ENCODE measurements at regions not wholly inside any gene's neighbourhood (a gene's known extent, or its start where the extent isn't known, plus 50 kb on each side); places are given as distances from the start of the nearest gene placed in this dataset.
A peak's percentile ranks its signal among the peaks of the same experiment; 100 is the strongest.

DNA sequence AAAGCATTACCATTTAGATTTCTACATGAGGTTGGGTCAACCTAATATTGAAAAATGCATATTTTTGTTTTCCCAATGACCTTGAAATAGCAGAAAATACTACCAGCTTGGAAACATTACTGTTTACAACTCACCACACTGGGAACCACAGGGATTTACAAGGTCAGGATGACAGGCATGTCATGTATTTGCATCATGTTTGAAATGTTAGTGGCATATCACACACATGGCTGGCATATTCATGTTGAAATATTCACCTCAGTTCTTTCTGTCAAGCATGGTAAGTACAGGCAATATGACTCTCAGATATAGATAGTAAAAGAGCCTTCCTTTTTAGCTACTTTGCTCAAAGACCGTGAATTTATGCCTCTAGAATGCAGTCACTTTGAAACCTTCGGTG is 593.5 kb downstream of the NOVA1 start:
- DNase-seq (ENCODE audit: low spot score) = no peak

GRCh38 chr14:25993830-25994229 is 604.0 kb downstream of the NOVA1 start:
- DNase-seq (ENCODE audit: low spot score) = no peak

- no peak for DNase-seq (ENCODE audit: low spot score)
These were observed 609.3 kb downstream of the NOVA1 start for GRCh38 chr14:25988536-25988935.

GRCh38 chr14:25955772-25956171 is 642.1 kb downstream of the NOVA1 start:
- no peak for DNase-seq (ENCODE audit: low spot score)

GRCh38 chr14:25953532-25954139 is 644.2 kb downstream of the NOVA1 start:
- peak; percentile 81 for DNase-seq (ENCODE audit: low spot score)

- peak; percentile 54 for DNase-seq (ENCODE audit: low spot score)
These were observed 652.1 kb downstream of the NOVA1 start for GRCh38 chr14:25945746-25946145.

GRCh38 chr14:25944020-25944419 is 653.8 kb downstream of the NOVA1 start:
- DNase-seq (ENCODE audit: low spot score) = no peak

DNA sequence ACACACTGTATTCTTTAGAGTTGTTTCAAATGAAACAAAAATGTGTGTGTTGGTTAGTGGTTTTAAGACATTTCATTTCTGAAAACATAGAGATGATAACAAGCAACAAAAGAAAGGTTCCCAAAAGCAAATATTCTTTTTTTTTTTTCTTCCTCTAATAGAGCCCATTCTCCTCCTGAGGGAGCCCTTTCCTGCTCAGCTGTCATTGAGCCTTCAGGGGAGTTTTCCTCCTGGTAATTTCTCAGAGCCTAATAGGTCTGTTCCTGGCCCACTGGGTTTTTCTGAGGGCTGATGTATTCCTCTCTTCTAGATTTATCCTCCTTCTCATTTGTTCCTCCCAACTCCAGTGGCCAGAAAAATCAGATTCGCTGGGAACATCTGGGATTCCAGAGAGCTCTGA is 654.5 kb downstream of the NOVA1 start:
- DNase-seq (ENCODE audit: low spot score) = no peak

GRCh38 chr14:25942090-25942489 is 655.7 kb downstream of the NOVA1 start:
- no peak for DNase-seq (ENCODE audit: low spot score)

GRCh38 chr14:25933731-25934130 is 664.1 kb downstream of the NOVA1 start:
- no peak for DNase-seq (ENCODE audit: low spot score)

DNA sequence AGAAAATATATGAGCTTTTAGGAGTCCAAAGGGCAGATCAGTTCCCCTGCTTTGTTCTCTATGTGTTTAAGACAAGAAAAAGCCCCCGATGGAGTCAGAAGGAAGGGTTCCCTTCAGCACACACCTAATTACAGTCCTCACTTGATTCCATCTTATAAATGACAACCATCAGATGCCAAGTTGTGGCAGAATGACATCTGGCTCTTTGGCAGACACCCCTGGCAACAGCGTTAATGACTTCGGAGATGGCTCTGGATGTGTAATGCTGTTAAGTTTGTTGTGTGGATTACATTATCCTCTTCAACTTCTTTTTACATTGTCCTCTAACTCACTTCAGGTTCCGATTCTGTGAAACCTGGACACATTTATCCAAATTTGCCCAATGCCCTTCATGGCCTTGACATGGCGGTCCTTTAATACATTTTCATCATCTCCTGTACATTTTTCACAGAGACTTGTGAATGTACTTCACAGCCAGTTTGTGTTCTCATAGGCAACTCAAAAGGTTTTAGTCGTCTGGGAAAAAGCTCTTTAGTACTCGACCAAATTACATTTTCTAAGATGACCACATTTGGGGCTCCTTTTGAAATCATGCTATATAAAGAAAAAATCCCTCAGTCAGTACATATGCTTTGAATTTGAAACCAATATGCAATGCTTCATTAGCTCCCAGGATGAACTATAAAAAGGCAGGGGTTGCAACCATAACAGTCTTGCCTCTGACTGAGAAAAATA is 667.8 kb downstream of the NOVA1 start:
- no peak for DNase-seq (ENCODE audit: low spot score)

DNA sequence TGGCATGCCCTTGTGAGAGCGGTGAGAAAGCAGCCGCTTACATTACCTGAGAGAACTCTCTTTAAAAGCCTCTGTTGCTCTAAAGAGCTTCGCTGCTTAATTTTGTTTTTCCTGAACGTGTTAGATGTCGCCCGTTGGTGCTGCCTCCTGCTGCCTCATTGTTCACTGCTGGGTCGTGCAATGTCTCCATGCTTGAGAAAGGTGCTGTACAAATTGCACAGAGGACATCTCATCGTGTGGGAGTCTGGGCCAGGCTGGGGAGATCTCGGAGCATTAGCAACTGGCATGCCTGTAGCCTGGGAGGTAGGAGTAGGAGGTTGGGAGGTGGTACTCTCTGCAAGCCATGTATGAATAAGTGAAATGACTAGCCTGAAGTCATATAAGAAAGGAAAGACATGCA is 686.0 kb downstream of the NOVA1 start:
- DNase-seq (ENCODE audit: low spot score) = no peak

DNA sequence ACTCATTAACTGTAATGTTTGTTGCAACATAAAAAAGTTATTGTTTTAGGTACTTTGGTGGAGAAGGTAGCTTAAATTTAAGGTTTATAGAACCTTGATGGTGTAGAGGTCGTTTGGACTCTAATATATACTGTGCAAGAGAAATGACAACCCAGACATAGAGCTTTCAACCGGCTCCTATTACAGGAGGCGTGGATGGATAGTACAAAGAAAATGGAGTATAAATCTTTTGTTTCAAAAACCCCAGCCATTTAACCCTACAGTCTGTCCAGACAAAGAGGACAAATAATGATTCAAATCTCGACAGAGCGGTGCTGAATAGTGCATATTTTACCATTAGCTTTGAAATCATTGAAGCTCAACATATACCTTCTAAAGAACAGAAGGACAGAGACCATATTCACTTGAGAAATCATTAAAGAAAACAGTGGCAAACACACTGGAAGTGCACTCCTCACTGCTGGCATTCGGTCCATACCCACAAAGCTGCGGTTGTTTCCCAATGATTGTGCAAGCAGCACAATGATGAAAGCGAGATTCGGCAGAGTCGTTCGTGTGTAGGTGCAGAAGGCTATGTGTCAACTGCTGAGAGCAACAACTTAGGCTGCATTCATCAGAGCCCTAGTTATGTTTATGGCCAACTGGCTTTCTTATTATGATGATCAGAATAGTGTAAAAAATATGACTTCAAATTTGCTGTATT is 688.6 kb downstream of the NOVA1 start:
- no peak for DNase-seq (ENCODE audit: low spot score)

DNA sequence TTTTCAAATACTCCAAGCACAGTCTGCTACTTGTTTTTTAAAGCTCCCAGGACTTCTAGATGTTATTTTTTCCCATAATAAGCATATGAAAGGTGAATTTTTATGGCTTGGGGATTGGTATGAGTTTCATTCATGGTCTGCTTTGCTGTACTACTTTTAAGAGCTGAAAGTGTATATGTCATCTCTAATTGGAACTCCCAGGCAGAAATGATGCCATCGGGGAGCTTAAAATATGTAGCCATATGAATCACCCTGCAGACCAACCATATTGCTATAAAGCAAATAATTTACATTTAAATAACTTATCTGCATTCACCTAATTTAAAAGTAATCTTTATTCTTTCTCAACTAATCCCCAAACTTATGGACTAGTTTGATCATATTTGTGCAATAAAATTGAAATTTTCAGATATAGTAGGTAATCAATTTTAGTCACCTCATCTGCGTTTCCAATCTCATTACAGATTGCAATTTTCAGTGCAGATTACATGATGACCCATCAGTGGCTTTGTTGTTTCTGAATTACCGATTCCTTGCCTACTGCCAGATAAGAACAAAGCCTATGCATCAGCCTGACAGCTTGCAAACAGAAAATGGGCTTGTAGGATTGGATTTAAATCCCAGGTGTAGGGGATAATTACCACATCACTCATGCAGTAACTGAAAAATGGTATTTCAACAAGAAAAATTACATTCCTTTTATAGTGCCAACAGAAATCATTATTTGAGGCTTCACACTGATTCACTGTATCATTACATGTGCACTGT is 689.4 kb downstream of the NOVA1 start:
- no peak for DNase-seq (ENCODE audit: low spot score)

GRCh38 chr14:25904446-25904845 is 693.4 kb downstream of the NOVA1 start:
- peak; percentile 2 for DNase-seq (ENCODE audit: low spot score)

GRCh38 chr14:25899197-25899596 is 698.6 kb downstream of the NOVA1 start:
- no peak for DNase-seq (ENCODE audit: low spot score)

DNA sequence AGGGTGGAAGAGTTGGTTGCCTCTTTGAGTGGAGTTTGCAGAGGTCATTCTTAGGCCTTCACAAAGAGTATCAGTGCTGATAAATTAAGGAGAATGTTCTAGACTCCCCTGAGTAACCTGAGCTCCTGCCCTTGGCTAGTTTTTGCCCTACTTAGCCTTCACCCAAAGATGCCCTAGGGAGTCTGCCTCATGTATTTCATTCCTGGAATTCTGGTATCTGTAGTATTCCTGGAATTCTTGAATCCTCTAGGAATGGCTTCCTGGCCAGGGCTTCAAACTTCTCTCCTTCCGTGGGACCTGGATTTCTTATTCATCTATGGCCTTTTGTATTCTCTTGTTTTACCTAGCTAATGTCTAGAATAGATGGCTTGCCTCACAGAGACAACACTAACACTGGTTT is 701.1 kb downstream of the NOVA1 start:
- no peak for DNase-seq (ENCODE audit: low spot score)

DNA sequence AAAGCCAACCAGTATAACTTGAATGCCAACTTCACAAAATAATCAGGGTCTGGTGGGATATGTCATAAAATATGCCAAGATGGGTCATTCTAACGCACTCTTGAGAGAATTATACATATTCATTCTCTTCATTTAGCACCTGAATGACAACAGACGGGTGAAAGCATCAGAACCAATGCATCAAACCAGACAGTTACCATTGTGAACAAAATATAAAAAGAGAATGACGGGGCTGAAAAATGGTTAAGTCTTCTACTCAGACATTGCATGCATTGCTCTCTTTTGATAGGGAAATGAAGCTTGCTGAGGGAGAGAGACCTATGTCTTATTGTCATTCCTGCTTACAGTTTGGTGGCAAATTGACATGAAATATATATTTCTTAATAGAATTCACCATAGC is 702.1 kb downstream of the NOVA1 start:
- DNase-seq (ENCODE audit: low spot score) = no peak

- DNase-seq (ENCODE audit: low spot score) = no peak
These were observed 710.5 kb downstream of the NOVA1 start for GRCh38 chr14:25887251-25887878.

DNA sequence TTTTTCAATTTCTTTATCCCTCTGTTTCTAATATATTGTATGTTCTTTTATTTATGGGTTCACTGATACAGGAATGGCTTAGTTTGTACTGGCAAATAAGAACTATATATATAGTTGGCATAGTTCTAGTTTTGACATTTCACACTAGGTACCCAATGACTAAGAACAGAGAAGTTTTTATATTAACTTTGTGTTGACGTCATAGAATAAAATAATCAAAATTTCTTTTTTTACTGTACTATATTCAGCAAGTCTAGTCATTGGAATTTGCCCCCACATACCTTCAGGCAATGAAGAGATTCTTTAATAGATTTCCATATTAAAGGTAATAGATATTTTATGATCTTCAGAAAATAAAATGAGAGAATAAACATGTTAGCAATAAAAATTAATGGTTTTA is 713.2 kb downstream of the NOVA1 start:
- no peak for DNase-seq (ENCODE audit: low spot score)

DNA sequence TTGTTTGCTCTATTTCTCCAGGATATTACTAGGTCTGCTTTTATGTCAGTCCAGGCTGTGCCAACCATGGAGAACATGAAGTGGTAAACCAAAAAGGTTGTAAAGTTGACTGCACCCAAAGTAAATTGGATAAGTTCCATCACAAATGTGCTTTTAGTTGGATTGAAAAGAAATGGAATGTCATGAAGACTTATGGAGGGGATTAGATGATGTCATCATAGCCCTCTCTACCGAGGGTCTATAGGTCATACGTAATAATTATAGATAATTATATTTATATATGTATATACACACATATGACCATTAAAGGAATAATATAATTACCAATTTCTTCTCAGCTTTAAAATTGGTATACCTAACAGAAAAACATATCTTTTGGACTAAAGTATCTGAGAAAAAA is 714.9 kb downstream of the NOVA1 start:
- DNase-seq (ENCODE audit: low spot score) = no peak

GRCh38 chr14:25875475-25875874 is 722.4 kb downstream of the NOVA1 start:
- no peak for DNase-seq (ENCODE audit: low spot score)
